ENCODE measurements at regions not wholly inside any gene's neighbourhood (a gene's known extent, or its start where the extent isn't known, plus 50 kb on each side); places are given as distances from the start of the nearest gene placed in this dataset.

DNA sequence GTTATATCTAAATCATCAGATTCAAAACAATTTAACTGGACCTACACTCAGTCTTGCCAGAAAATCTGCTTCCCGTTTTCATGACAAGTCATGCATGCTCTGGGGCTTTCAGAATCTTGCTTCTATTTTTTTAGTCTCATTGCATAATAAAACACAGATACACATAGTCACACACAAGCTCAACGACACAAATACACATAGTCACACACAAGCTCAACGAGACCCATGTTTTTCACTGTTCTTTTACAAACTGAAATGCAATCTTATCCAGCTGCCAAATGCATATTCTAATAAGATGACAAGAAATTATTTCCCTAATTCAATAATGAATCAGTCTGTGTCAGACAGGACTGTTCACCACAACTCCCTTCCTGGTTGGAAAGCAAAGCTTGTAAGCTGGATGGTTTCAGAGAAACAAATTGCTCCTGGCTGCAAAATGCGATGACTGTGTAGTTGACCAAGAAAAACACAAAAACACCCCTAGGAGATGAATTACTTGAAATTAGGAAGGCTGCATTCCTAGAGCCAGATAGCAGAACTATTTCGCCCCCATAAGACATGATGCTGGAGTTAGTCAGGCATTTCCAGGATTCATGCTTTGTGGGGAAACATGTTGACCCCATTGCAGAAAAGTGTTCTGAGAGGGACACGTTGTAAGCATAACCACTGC, 208.7 kb downstream of the CHIC2 start (continued):
- TF ChIP-seq ATAD3A (CRISPR knock-in tag; IDR thresholded peaks at IDR 0.05): no peak
- TF ChIP-seq NR3C1 (CRISPR knock-in tag; IDR thresholded peaks at IDR 0.05): no peak
- TF ChIP-seq RXRA (CRISPR knock-in tag; IDR thresholded peaks at IDR 0.05): no peak
- no peak for TF ChIP-seq ZSCAN20 (CRISPR knock-in tag; IDR thresholded peaks at IDR 0.05; ENCODE audit: borderline replicate concordance)

- in situ Hi-C loops (cut with HindIII; ENCODE audit: extremely low pct_ligation_motif_present, low pct_unique_long_range_greater_than_20kb): no loop called here
- FAIRE-seq: no peak
- TF ChIP-seq FOXA1 (IDR thresholded peaks at IDR 0.05) (no peak), FOXA1 (CRISPR knock-in tag; IDR thresholded peaks at IDR 0.05) (no peak), ZNF75D (CRISPR knock-in tag; IDR thresholded peaks at IDR 0.05; ENCODE audit: borderline replicate concordance) (no peak), TFDP2 (CRISPR knock-in tag; IDR thresholded peaks at IDR 0.05) (no peak), KDM1A (CRISPR knock-in tag; IDR thresholded peaks at IDR 0.05) (no peak), SRY (CRISPR knock-in tag; IDR thresholded peaks at IDR 0.05) (no peak), MAX (IDR thresholded peaks at IDR 0.05) (no peak), MXD3 (CRISPR knock-in tag; IDR thresholded peaks at IDR 0.05) (no peak), AHDC1 (CRISPR knock-in tag; IDR thresholded peaks at IDR 0.05; ENCODE audit: borderline replicate concordance) (no peak), FOXM1 (CRISPR knock-in tag; IDR thresholded peaks at IDR 0.05) (no peak)
These were observed 209.3 kb downstream of the CHIC2 start for GRCh38 chr4:53854991-53855568.

More at GRCh38 chr4:53854991-53855568, 209.3 kb downstream of the CHIC2 start:
- WGBS (ENCODE audit: low lambda C conversion rate): 0% methylated on average over 3 of the region's 3 CpGs
- Histone ChIP-seq H3K27me3 (ENCODE audit: control insufficient read depth in 1 of 2, insufficient read depth in 2 of 2, low read length in 2 of 2) (no peaks in the 10 kb centered on the region), H3K36me3 (replicated peaks in 1 of 2; ENCODE audit: control insufficient read depth in 1 of 2, insufficient read depth in 2 of 2, low read length in 2 of 2) (no peaks in the 10 kb centered on the region), H3K4me1 (ENCODE audit: insufficient read depth, low read length) (no peaks in the 10 kb centered on the region), H3K9ac (ENCODE audit: insufficient read depth, low read depth, low read length) (no peak overlapping the region), H3K79me2 (ENCODE audit: insufficient read depth, low read length) (no peaks in the 10 kb centered on the region), H3K27ac (ENCODE audit: extremely low read length, insufficient read depth, low read length) (no peak overlapping the region), H3K4me2 (ENCODE audit: low read depth, low read length) (no peak overlapping the region), H3K9me3 (ENCODE audit: low read length) (no peaks in the 10 kb centered on the region), H3K4me3 (replicated peaks in 1 of 3; ENCODE audit: insufficient read depth in 1 of 3, low read depth in 2 of 3, low read length in 3 of 3) (no peak overlapping the region), H2AFZ (ENCODE audit: low read length) (no peak overlapping the region), H4K20me1 (ENCODE audit: insufficient read depth, low read length) (no peaks in the 10 kb centered on the region)
- ChIA-PET CTCF (ENCODE audit: low intra/inter-chr PET ratio, low total read pairs) (no interaction called here), POLR2A (no interaction called here)
- intact Hi-C loops (cut with micrococcal nuclease; ENCODE audit: unreplicated experiment): no loop called here
- no TSS peak for BruUV-seq (replicated peaks)
- DNase-seq (ENCODE audit: low spot score) (no peak), ATAC-seq (no peak)
